HG03439 (cell line): ENCODE measurements at regions not wholly inside any gene's neighbourhood (a gene's known extent, or its start where the extent isn't known, plus 50 kb on each side); places are given as distances from the start of the nearest gene placed in this dataset.
"Not testable (repeated sequence)": the region's sequence is repeated elsewhere in the genome, so short reads cannot be mapped to it uniquely, and the experiment has no call there.

Experiments used
- ATAC-seq: cut with Tn5 transposase; IDR thresholded peaks from one replicate; pipeline ENCODE4 v1.9.1; 2021; ENCODE audit warnings: mild to moderate bottlenecking, moderate library complexity; ENCODE audit not compliant: unreplicated experiment

DNA sequence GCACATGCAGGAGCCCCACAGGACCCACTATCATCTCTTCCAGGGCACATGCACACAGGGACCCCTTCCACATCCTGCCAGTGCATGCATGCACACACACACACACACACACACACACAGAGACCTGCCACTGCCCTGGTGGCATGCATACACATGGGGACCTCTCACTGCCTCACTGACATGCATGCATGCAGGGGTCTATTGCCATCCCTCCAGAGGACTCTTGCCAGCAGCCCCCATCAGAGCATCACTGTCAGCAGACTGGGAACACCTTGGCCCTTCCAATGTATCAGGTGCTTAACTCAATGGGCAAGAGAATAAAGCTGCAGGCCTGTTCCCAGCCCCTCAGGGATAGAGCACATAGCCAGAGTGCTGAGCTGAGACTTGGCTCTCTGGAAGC is 433.6 kb upstream of the PPP1R2C start:
- no peak for ATAC-seq

DNA sequence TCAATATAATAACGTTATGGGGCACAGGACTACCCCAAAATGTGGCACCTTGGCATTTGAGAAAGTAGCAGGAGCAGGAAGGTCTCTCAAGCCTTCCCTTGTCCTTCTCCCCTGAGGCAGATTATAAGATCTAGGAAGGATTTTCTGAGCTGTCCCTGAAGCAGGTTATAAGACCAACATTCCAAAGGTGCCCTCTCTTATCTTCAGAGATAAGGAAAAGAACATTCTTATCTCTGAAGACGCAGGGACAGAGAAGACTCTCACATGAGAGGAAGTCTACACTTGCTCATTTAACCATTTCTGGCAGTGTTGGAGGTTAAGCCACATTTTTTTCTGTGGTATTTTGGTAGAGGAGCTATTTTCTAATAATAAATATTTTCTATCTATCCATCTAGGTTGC is 437.9 kb upstream of the MAOA start:
- no peak for ATAC-seq

DNA sequence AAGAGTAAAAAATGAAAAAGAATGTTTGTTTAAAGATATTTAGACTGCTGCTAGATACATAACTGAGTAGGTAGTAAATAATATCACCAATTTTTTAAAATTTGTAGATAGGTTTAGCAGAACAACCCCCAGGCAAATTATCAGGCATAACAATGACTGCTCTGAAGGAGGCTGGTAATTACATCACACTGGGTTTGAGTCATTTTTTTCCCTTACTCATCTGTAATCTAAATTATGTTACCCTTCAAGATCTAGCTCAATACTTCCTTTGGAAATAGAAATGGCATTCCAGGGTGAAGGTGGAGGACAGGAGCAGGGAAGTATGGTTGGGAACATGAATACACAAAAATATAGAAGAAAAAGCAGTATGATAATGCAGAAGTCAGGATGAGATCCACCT is 431.6 kb upstream of the MAOA start:
- no peak for ATAC-seq

DNA sequence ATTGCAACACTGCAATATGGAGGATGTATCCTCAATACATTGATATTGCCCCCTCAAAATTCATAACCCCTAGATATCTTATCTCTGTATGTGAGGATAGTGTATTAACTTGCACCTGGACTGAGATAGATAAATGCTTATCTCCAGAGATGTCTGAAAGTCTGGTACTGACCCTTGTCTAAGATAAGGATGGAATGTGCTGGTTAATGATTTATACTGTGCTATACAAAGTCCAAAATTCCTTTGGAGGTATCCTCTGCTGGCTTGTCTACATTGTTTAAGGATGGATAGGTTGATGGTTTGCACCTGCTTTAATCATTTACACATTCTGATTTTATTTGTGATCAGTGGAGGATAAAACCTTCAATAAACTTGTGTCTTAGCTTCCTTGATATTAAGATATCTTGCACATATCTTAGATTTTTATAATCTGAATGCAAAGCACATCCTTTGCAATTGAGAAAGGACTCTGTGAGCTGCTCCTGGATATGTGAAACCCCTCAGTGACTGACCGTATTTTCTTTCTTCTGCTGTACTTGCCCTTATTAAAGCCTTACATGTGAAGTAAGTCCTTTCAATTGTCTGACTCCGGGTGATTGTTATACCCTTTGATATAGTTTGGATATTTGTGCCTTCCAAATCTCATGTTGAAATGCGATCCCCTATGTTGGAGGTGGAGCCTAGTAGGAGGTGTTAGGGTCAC is 430.3 kb upstream of the MAOA start:
- no peak for ATAC-seq

DNA sequence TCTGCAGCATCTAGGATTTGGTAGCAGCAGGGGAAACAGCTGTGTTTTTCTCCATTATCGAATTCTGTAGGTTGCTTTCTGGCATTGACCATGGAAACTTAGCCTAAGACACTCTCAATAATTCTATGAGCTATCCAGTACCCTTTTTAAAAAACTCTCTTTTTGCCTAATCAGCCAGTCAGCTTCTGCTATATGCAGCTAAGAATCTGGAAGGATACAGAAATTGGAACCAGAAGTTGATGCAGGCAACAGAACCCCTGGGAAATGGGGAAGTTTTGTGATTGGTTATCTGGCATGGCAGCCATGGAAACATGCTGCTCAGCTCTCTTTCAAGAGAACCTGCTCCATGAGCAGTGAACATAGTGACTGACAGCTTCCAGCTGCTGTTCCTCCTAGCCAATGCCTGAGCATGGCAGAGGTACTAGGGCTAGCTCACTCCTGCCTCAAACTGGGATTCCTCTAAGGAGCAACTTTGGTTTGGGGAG is 417.6 kb upstream of the MAOA start:
- no peak for ATAC-seq

DNA sequence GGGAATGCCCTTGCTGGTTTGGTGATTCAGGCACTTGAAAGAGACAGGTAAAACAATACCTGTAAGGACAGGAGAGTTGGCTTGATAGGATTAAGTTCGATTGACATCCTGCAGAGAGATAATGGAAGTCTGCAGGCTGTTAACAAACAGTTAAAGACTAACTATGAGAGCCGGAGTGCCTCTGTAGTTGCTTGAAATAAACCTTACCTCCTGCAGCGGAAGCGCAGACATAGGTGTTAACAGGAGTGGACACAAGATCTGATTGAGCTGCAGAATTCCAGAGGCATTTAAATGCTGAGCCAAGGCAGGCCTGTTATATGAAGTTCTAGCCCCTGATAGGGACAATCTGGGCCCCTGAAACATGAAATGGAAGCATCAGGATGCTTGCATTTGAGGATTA is 416.7 kb upstream of the MAOA start:
- no peak for ATAC-seq

DNA sequence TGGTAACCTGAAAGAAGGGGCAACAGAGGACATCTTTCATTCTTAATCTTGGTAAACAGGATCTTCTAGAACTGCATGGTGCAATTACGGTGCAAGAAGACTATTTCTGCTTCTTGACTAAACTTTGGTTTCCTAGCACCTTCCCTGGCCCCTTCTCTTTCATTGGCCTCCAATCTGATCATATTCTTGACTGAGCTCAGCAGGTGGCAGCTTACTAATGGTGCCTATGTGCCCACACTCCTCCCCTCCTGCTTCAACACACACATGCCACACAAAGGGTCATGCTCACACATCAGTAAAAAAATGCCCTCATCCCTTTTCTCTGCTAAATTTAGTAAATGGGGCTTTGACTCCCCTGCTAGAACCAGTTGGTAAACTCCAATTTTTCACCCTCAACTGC is 400.5 kb upstream of the MAOA start:
- no peak for ATAC-seq

DNA sequence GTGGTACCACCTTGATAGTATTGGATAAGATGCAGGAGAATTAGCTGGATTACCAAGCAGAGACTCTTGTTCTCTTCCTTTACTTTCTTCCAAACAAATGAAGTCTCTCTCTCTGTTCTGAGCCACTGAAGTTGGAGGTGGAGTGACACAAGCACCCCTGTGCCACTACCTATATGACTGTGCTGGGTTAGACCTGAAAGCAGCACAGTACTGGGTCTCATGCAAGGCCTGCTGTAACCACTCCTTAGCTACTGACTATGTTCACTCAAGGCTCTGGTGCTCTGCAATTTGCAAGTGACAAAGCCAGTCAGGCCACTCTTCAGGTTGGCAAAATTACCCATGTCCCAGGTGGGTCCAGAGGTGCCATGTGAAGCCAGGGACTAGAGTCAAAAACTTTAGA is 389.6 kb upstream of the MAOA start:
- no peak for ATAC-seq

DNA sequence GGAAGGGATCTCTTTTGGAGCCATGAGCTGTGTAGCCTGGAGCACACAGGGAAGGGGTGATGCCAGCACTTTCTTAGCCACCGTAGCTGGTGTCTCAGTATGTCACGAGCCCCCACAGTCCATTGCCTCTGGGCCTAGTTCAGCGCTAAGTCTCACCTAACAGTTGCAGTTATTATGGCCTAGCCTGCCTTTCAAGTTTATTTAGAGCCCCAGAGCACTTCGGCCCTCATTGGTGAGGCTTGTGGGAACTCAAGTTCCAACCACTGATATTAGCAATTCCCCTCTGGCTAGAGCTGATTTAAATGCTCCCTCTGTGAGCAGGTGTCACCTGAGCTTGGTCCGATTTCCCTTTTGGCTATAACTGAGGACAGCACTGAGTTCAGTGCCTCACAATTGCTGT is 388.4 kb upstream of the MAOA start:
- no peak for ATAC-seq

DNA sequence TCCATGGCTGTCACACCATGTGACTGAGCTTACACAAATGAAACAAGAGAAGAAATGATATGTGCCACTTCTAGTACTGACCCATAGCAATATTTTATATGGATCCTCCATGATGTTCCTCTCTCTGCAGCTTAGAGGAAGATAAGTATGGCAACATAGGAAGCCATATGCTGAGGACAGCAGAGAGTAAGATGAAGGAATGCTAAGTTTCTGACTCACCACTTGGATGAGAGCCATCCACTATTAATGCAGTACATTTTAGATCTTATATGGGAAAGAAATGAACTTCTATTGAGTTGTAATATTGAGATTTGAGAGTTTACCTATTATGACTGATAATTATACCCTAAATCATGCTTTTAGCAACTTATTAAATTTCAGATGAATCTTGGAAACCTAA is 386.9 kb upstream of the MAOA start:
- no peak for ATAC-seq

DNA sequence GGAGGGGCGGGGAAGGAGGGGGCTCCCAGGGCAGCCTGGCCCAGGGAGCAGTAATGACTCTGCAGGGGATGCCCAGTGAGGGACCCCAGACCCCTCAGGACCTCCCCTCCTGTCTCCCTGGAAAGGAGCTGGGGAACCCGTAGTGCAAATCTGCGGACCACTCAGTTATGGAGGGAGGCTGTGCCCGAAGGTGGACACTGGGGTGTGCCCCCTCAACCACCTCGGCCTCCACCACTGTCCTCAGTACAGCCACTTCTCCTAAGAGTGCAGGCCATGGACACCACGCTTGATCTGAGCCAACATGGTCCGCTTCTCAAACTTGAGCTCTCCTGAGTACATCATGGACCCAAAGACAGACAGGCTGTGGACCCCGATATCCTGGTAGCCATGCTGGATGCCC is 378.2 kb upstream of the MAOA start:
- ATAC-seq, result no peak

DNA sequence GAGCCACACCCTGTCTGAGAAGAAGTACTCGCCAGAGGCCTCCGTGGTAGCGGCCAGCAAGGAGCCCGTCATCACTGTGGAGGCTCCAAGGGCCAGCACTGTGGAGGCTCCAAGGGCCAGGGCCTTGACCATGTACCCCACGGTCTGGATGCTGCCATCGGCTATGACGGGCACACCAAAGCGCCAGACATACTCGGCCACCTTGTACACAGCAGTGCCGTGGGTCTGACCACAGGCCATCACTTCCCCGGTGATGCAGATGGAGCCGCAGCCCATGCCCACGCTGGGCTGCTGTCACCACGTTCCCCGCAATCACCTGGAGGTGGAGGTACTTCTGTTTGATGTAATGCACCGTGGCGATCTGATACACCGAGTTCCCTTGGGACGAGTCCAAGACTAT is 377.7 kb upstream of the MAOA start:
- no peak for ATAC-seq

DNA sequence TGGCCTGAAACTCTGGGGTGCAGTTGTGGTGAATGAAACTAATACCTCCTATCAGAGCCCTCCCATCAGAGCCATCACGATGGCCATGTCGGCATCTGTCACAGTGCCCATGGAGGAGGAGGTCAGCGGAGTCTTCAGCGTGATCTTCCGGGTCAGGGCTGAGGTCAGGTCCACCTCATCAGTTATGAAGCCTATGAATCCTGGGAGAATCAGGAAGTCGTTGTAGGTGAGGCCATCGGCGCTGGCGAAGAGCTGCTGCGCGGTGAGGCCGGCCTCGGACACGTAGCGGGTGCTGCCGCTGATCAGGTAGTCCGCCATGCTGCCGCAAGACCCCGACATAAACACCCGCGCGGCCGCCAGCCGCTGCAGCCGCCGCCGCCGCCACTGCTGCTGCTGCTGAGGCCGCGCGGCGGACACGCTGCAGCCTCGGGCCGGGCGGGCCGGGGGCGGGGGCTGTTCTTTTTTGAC is 376.7 kb upstream of the MAOA start:
- no peak for ATAC-seq

DNA sequence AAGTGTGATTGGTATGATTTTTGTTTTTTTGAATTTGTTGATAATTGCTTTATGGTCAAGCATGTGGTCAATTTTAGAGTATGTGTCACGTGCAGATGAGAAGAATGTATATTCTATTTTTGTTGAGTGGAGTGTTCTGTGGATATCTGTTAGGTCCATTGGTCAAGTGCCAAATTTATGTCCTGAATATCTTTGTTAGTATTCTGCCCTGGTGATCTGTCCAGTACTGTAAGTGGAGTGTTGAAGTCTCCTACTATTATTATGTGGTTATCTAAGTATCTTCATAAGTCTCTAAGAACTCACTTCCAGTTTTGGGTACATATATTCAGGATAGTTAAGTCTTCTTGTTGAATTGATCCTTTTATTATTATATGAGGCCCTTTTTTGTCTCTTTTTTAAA is 372.9 kb upstream of the MAOA start:
- no peak for ATAC-seq

DNA sequence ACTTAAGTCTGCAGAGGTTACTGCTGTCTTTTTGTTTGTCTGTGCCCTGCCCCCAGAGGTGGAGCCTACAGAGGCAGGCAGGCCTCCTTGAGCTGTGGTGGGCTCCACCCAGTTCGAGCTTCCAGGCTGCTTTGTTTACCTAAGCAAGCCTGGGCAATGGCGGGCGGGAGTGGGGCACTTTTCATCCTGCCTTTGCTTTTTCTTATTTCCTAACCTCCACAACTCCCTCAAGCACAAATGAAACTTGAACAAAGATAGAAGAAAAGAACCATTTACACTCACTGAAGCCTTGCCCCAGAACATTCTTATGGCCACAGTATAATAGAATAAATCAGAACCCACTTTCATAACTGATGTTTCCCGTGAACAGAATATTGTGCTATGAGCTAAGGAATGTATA is 344.5 kb upstream of the MAOA start:
- ATAC-seq, result not testable (repeated sequence)

DNA sequence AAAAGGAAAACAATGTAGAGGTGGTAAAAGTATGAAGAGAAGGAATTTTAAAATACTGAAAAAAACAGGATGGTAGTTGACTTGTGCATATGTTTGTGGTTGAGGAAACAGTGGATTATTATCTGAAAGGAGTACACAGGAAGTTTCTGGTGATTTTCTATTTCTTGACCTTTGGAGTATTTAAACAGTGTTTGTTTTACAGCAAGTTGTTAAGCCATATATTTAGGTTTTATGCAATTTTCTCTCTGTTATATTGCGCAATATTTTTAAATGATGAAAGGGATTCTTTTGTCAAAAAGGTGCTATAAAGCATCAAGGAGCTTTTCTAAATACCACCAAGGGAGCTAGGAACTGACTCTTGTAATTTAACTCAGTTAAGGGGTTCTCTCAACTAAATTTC is 343.1 kb upstream of the MAOA start:
- ATAC-seq, result no peak

DNA sequence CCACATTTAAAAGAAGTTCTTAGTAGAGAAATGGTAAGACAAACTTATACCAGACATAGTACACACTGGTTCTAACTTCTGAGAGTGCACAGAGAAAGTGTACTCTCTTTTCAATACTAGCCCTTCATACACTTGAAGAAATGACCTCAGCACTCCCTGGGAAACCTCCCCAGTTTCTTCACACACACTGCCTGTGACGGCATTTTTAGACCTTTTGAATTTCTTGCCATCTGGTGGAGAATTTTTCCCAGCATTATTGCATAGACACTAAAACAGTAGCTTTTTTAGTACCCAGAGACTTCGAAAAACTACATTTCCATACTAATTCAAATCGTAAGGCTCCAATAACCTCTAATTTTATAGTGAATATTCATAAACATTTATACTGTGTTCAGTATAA is 341.6 kb upstream of the MAOA start:
- no peak for ATAC-seq

DNA sequence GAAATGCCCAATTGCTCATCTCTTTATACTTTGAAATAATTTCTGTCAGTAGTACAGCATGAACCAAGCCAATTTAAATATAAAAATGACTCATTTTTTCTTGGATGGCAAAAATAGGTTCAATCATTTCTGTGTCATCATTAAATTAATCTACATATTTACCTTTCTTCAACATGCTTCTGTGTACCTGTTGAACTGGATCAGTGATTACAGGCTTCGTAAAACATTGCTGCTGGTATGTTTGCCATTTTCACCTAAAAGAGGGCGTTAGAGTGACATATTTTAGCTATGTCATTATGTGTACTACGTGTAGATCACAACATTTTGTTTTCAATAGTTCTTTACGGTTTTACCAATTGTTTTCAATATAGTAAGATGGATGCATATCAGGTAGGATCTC is 340.5 kb upstream of the MAOA start:
- no peak for ATAC-seq

DNA sequence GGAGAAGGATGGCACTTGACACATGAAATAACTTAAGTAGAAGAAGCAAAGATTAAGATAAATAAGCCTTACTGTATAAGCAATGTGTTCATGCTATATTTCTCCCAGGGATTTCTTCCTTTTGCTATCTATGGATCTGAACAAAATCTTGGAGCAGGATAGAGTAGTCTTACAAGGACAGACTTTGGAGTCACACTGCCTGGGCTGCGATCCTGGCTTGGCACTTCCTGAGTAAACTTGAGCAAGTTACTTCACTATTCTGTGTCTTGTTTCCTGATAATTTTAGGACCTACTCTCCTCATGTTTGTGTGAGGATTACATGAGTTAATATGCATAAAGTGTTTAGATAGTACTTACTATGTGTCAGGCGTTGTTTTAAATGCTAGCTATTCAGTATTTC is 340.0 kb upstream of the MAOA start:
- ATAC-seq, result no peak

DNA sequence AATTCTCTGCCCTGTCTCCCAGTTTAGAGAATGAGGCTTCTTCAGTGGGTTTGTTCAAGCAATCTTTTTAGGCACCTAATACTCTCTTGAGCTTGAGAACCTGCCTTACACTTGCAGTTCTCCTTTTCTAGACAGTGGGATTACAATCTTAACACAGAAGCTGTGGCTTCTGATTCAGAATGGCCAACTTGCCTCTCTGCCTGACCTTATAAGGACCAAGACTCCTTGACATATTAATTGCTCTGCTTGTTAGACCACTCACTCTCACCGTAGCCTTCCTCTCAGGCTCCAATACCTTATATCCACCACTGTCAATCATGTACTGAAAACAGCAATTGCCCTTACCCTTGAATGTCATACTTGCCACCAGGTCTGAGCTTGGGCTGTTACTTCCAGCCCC is 338.7 kb upstream of the MAOA start:
- ATAC-seq, result no peak

DNA sequence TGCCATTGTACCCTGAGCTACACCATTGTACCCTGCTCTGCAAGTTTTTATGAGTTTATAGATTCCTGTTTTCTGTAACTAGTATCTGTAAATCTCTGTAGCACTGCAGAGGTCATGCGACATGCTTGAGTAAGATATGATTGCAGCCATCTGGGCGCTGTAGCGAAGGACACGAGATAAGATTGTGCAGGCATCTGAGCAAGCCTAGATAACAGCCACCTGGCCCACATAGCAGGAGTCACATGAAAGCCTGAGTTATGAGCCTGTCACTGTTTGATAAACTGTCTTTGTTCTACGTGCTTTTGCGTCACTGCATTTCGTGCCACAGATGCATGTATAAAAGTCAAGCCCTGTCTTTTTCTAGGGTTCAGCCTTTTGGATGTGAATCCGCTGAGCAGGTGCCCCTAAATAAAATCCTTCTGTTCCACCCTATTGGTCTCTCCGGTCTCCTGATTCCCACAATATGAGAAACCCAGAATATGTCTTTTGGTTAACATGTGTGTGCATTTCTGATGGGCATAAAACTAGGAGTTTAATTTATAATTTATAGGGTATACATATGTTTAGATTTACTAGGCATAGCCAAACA is 327.6 kb upstream of the MAOA start:
- no peak for ATAC-seq

DNA sequence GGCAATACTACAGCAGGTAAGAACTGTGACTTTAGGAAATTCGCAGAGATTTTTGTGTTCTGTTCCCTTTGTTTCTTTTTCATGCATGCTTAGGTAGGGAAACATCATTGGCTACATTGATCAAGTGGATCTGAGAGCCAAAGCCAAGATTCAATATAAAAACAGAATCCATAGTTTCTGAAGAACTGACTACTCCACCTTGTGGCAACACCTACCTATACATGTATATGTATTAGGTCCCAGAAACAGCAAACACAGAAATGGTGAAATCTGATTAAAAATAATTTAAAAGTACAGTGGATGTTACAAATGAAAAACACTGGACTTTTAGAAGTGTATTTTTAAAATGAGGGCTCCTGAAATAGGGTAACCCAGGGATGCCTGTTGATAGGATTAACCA is 322.6 kb upstream of the MAOA start:
- no peak for ATAC-seq

DNA sequence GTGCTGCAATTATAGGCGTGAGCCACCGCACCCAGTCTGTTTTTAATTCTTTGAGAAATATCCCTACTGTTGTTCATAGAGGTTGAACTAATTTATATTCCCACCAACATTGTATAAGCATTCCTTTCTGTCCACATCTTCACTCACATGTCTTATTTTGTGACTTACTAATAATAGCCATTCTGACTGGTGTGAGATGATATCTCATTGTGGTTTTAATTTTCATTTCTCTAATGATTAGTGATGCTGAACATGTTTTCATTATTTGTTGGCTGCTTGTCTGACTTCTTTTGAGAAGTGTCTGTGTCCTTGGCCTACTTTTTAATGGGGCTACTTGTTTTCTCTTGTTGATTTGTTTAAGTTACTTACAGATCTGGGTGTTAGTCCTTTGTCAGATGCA is 310.9 kb upstream of the MAOA start:
- ATAC-seq, result no peak
